ENCODE measurements at regions not wholly inside any gene's neighbourhood (a gene's known extent, or its start where the extent isn't known, plus 50 kb on each side); places are given as distances from the start of the nearest gene placed in this dataset.

GRCh38 chr9:117542021-117542420, 127.2 kb upstream of the ASTN2 start:
- Histone ChIP-seq H3K27me3 (no peaks in the 10 kb centered on the region), H3K4me1 (ENCODE audit: low read depth) (no peaks in the 10 kb centered on the region), H3K27ac (no peak overlapping the region), H3K4me3 (no peak overlapping the region), H3K36me3 (no peaks in the 10 kb centered on the region), H3K9me3 (ENCODE audit: low read depth) (no peaks in the 10 kb centered on the region)
- no peak for TF ChIP-seq CTCF (IDR thresholded peaks at IDR 0.05; ENCODE audit: low read depth, low read length)
- no peak for DNase-seq (ENCODE audit: low read depth in 1 of 2, low spot score in 1 of 2)

GRCh38 chr9:117541181-117541580, 126.3 kb upstream of the ASTN2 start:
- H3K36me3 ChIP-seq, result no peaks in the 10 kb centered on the region
- H3K4me1 ChIP-seq (ENCODE audit: low read depth), result no peaks in the 10 kb centered on the region
- no peak for TF ChIP-seq CTCF (IDR thresholded peaks at IDR 0.05; ENCODE audit: low read depth, low read length)
- H3K9me3 ChIP-seq (ENCODE audit: low read depth), result no peaks in the 10 kb centered on the region
- DNase-seq (ENCODE audit: low read depth in 1 of 2, low spot score in 1 of 2), result no peak
- H3K27ac ChIP-seq, result no peak overlapping the region
- H3K4me3 ChIP-seq, result no peak overlapping the region
- H3K27me3 ChIP-seq, result no peaks in the 10 kb centered on the region

- Histone ChIP-seq H3K9me3 (ENCODE audit: low read depth) (no peaks in the 10 kb centered on the region), H3K4me3 (no peak overlapping the region), H3K4me1 (ENCODE audit: low read depth) (no peaks in the 10 kb centered on the region), H3K27me3 (no peaks in the 10 kb centered on the region), H3K36me3 (no peaks in the 10 kb centered on the region), H3K27ac (no peak overlapping the region)
- TF ChIP-seq CTCF (IDR thresholded peaks at IDR 0.05; ENCODE audit: low read depth, low read length), result no peak
- DNase-seq (ENCODE audit: low read depth in 1 of 2, low spot score in 1 of 2), result no peak
Observed at GRCh38 chr9:117535973-117536372, 121.1 kb upstream of the ASTN2 start.

GRCh38 chr9:117535434-117535833, 120.6 kb upstream of the ASTN2 start:
- H3K27me3 ChIP-seq, result no peaks in the 10 kb centered on the region
- no peaks in the 10 kb centered on the region for H3K4me1 ChIP-seq (ENCODE audit: low read depth)
- no peak overlapping the region for H3K27ac ChIP-seq
- H3K36me3 ChIP-seq, result no peaks in the 10 kb centered on the region
- no peak for TF ChIP-seq CTCF (IDR thresholded peaks at IDR 0.05; ENCODE audit: low read depth, low read length)
- no peak overlapping the region for H3K4me3 ChIP-seq
- H3K9me3 ChIP-seq (ENCODE audit: low read depth), result no peaks in the 10 kb centered on the region
- peak in 1 of 2 donors; percentile 19 for DNase-seq (ENCODE audit: low read depth in 1 of 2, low spot score in 1 of 2)

GRCh38 chr9:117528225-117528624, 113.4 kb upstream of the ASTN2 start:
- no peaks in the 10 kb centered on the region for H3K4me1 ChIP-seq (ENCODE audit: low read depth)
- no peak for DNase-seq (ENCODE audit: low read depth in 1 of 2, low spot score in 1 of 2)
- H3K36me3 ChIP-seq, result no peaks in the 10 kb centered on the region
- no peaks in the 10 kb centered on the region for H3K9me3 ChIP-seq (ENCODE audit: low read depth)
- H3K4me3 ChIP-seq, result no peak overlapping the region
- TF ChIP-seq CTCF (IDR thresholded peaks at IDR 0.05; ENCODE audit: low read depth, low read length), result no peak
- H3K27me3 ChIP-seq, result no peaks in the 10 kb centered on the region
- H3K27ac ChIP-seq, result no peak overlapping the region

DNA sequence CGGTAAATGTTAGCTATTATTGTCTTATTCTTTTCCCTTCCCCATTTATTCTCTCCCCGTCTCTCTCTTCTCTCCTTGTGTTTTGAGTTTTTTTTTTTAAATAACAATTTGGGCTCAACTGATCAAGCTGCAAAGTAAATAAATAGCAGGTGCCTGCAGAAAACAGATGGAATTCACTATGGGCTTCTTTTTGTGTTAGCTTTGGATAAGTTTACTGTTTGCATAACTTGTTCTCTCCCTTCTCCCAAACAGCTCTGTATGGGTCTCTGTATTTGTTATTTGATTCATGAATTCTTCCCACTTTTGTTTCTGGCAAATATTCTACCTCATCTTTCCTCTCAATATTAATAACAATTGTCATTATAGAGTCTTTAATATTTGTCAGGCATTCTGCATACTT, 111.8 kb upstream of the ASTN2 start:
- no peak for TF ChIP-seq CTCF (IDR thresholded peaks at IDR 0.05; ENCODE audit: low read depth, low read length)
- no peak overlapping the region for H3K27ac ChIP-seq
- H3K27me3 ChIP-seq, result no peaks in the 10 kb centered on the region
- H3K4me1 ChIP-seq (ENCODE audit: low read depth), result no peaks in the 10 kb centered on the region
- no peaks in the 10 kb centered on the region for H3K9me3 ChIP-seq (ENCODE audit: low read depth)
- H3K4me3 ChIP-seq, result no peak overlapping the region
- DNase-seq (ENCODE audit: low read depth in 1 of 2, low spot score in 1 of 2), result no peak
- no peaks in the 10 kb centered on the region for H3K36me3 ChIP-seq

All from cardiac muscle cell (in vitro differentiated cells and primary cell).